Spleen (tissue), 11 donors: ENCODE measurements at regions not wholly inside any gene's neighbourhood (a gene's known extent, or its start where the extent isn't known, plus 50 kb on each side); places are given as distances from the start of the nearest gene placed in this dataset.

Experiments
- DNase-seq: peaks from one replicate; pipeline ENCODE4 v3.0.0-alpha.2; 2020
- H3K27ac ChIP-seq, 8 donors: fragments of 200-600 bp; sonication (generic) in 7 of 8; 1 replicate in 4 of 8; 2 replicates in 4 of 8; pipeline versions ENCODE4 v1.5.0 to v1.8.0; 2016 to 2021; ENCODE audit warnings: inconsistent platforms in 4 of 8, mild to moderate bottlenecking in 4 of 8, moderate library complexity in 1 of 8
- H3K27me3 ChIP-seq, 7 donors: fragments of 200-600 bp; sonication (generic) in 6 of 7; replicated peaks in 1 of 7; 1 replicate in 4 of 7; 2 replicates in 3 of 7; pipeline versions ENCODE4 v1.5.0 to v1.8.0; 2016 to 2021; ENCODE audit warnings: inconsistent platforms in 3 of 7, mild to moderate bottlenecking in 1 of 7
- H3K36me3 ChIP-seq, 6 donors: fragments of 200-600 bp; sonication (generic) in 5 of 6; 1 replicate in 4 of 6; 2 replicates in 2 of 6; pipeline versions ENCODE4 v1.5.0 to v1.8.0; 2016 to 2021; ENCODE audit warnings: inconsistent platforms in 2 of 6
- H3K4me1 ChIP-seq, 6 donors: fragments of 200-600 bp; sonication (generic) in 5 of 6; 1 replicate in 3 of 6; 2 replicates in 3 of 6; pipeline versions ENCODE4 v1.5.0 to v1.8.0; 2016 to 2021; ENCODE audit warnings: inconsistent platforms in 3 of 6
- H3K4me3 ChIP-seq, 8 donors: fragments of 200-600 bp; sonication (generic) in 7 of 8; 1 replicate in 4 of 8; 2 replicates in 4 of 8; pipeline versions ENCODE4 v1.5.0 to v1.8.0; 2016 to 2021; ENCODE audit warnings: inconsistent platforms in 4 of 8, mild to moderate bottlenecking in 4 of 8, moderate library complexity in 2 of 8
- H3K9me3 ChIP-seq, 8 donors: fragments of 200-600 bp; sonication (generic) in 7 of 8; 1 replicate in 4 of 8; 2 replicates in 4 of 8; pipeline versions ENCODE4 v1.5.0 to v1.8.0; 2016 to 2021; ENCODE audit warnings: inconsistent platforms in 4 of 8
- CTCF ChIP-seq, 11 experiments: fragments of 200-600 bp in 7 of 11; fragments of 450-650 bp in 4 of 11; sonication (generic) in 4 of 11; IDR thresholded peaks in 8 of 11; conservative IDR thresholded peaks in 3 of 11; 1 replicate in 7 of 11; 2 replicates in 4 of 11; pipeline versions ENCODE4 v1.4.0 to v1.8.0; 2016 to 2021; ENCODE audit warnings: antibody characterized with exemption in 11 of 11, inconsistent platforms in 4 of 11, mild to moderate bottlenecking in 1 of 11
- POLR2A ChIP-seq, 3 donors: fragments of 450-650 bp; IDR thresholded peaks; one replicate each; pipeline ENCODE4 v1.5.1; 2017; ENCODE audit warnings: antibody characterized with exemption in 3 of 3, mild to moderate bottlenecking in 1 of 3
- POLR2AphosphoS5 ChIP-seq, 3 donors: sonication (generic); formaldehyde crosslinking; IDR thresholded peaks; one replicate each; pipeline ENCODE4 v1.5.1; 2017; ENCODE audit warnings: antibody characterized with exemption in 3 of 3
- WGBS, 5 donors: extraction: QIAGEN DNeasy Blood & Tissue Kit in 3 of 5; methylation state at CpG; one replicate each; pipeline versions ENCODE4 v1.1.5 to v1.1.7; 2013 to 2018; 5-methylcytosine and 5-hydroxymethylcytosine counted together
- intact Hi-C: fragments of 100-400 bp; cut with DNase I; formaldehyde crosslinking; loops from one replicate; pipeline ENCODE4 v1.15.0; 2023; ENCODE audit warnings: low total_unique reads
- donor health status: healthy with polysubstance abuse.
- donor health status: DM: no; HTN: no; CAD: no; lungs with moderate emphysema.
- donor health status: DM: no; HTN: no; CAD: no.
- donor health status: Bipolar disorder and iron deficiency.
- donor health status: healthy.
- donor health status: DM: no; HTN: no; CAD: no.
- donor health status: DM: yes; HTN: yes; CAD: no.

GRCh38 chr11:39968071-39968470 lies 1491.4 kb downstream of the LRRC4C start:
- TF ChIP-seq POLR2A (IDR thresholded peaks at IDR 0.05) (no peak), CTCF (IDR thresholded peaks at IDR 0.05 in 8 of 11, conservative IDR thresholded peaks at IDR 0.05 in 3 of 11) (no peak), POLR2AphosphoS5 (IDR thresholded peaks at IDR 0.05) (no peak)
- peaks cover 0 to 29% (median 12%) of the 10 kb centered on the region in 8 donors for H3K9me3 ChIP-seq
- no peak overlapping the region for H3K4me3 ChIP-seq
- no peak for DNase-seq
- no peaks in the 10 kb centered on the region for H3K4me1 ChIP-seq
- H3K27ac ChIP-seq: no peak overlapping the region
- H3K27me3 ChIP-seq: no peaks in the 10 kb centered on the region
- no peaks in the 10 kb centered on the region for H3K36me3 ChIP-seq
- WGBS, 5 donors: 76 to 90% (median 87%) methylated on average over 5 of the region's 5 CpGs
- intact Hi-C loops: no loop called here

GRCh38 chr11:39965701-39966100 lies 1493.8 kb downstream of the LRRC4C start:
- intact Hi-C loops: no loop called here
- whole genome bisulfite sequencing, 5 donors: 57 to 88% (median 80%) methylated on average over 4 to 5 of the region's 5 CpGs
- H3K4me1 ChIP-seq: no peaks in the 10 kb centered on the region
- H3K27me3 ChIP-seq: no peaks in the 10 kb centered on the region
- H3K27ac ChIP-seq: no peak overlapping the region
- no peak overlapping the region for H3K4me3 ChIP-seq
- peaks cover 0 to 29% (median 12%) of the 10 kb centered on the region in 8 donors for H3K9me3 ChIP-seq
- TF ChIP-seq POLR2AphosphoS5 (IDR thresholded peaks at IDR 0.05): no peak
- no peak for TF ChIP-seq CTCF (IDR thresholded peaks at IDR 0.05 in 8 of 11, conservative IDR thresholded peaks at IDR 0.05 in 3 of 11)
- TF ChIP-seq POLR2A (IDR thresholded peaks at IDR 0.05): no peak
- H3K36me3 ChIP-seq: no peaks in the 10 kb centered on the region
- DNase-seq: no peak

- intact Hi-C loops: no loop called here
- no peaks in the 10 kb centered on the region for H3K27me3 ChIP-seq
- WGBS, 5 donors: 78 to 87% (median 85%) methylated on average over 6 of the region's 6 CpGs
- no peak for TF ChIP-seq POLR2AphosphoS5 (IDR thresholded peaks at IDR 0.05)
- no peaks in the 10 kb centered on the region for H3K4me1 ChIP-seq
- no peak overlapping the region for H3K4me3 ChIP-seq
- H3K9me3 ChIP-seq: peaks cover 0 to 18% (median 3%) of the 10 kb centered on the region in 8 donors
- no peak overlapping the region for H3K27ac ChIP-seq
- DNase-seq: no peak
- H3K36me3 ChIP-seq: no peaks in the 10 kb centered on the region
These were observed 1499.2 kb downstream of the LRRC4C start for GRCh38 chr11:39960206-39960605.

GRCh38 chr11:39932966-39933365 lies 1526.5 kb downstream of the LRRC4C start:
- DNase-seq: no peak
- Histone ChIP-seq H3K27me3 (no peaks in the 10 kb centered on the region), H3K9me3 (peaks cover 0 to 46% (median 21%) of the 10 kb centered on the region in 8 donors), H3K4me1 (no peaks in the 10 kb centered on the region), H3K36me3 (no peaks in the 10 kb centered on the region), H3K27ac (no peak overlapping the region), H3K4me3 (no peak overlapping the region)
- intact Hi-C loops: no loop called here
- WGBS, 5 donors: 65 to 91% (median 83%) methylated on average over 3 of the region's 3 CpGs
- TF ChIP-seq CTCF (IDR thresholded peaks at IDR 0.05 in 8 of 11, conservative IDR thresholded peaks at IDR 0.05 in 3 of 11): no peak

GRCh38 chr11:39917256-39917655 lies 1542.2 kb downstream of the LRRC4C start:
- DNase-seq: no peak

More at GRCh38 chr11:39917256-39917655, 1542.2 kb downstream of the LRRC4C start:
- Histone ChIP-seq H3K27ac (no peak overlapping the region), H3K36me3 (no peaks in the 10 kb centered on the region), H3K9me3 (peaks cover 0 to 53% (median 20%) of the 10 kb centered on the region in 8 donors), H3K4me3 (no peak overlapping the region), H3K27me3 (no peaks in the 10 kb centered on the region), H3K4me1 (no peaks in the 10 kb centered on the region)
- no peak for TF ChIP-seq POLR2AphosphoS5 (IDR thresholded peaks at IDR 0.05)
- TF ChIP-seq POLR2A (IDR thresholded peaks at IDR 0.05): no peak
- no peak for TF ChIP-seq CTCF (IDR thresholded peaks at IDR 0.05 in 8 of 11, conservative IDR thresholded peaks at IDR 0.05 in 3 of 11)
- 71 to 84% (median 75%) methylated on average over 3 of the region's 3 CpGs for WGBS, 5 donors
- intact Hi-C loops: no loop called here
